Right renal cortex interstitium (tissue), 3 donors: ENCODE measurements at regions not wholly inside any gene's neighbourhood (a gene's known extent, or its start where the extent isn't known, plus 50 kb on each side); places are given as distances from the start of the nearest gene placed in this dataset.

ENCODE experiments used
- DNase-seq, 3 donors: peaks; one replicate each; pipeline ENCODE4 v3.0.0-alpha.2; 2013; ENCODE audit warnings: low read depth in 3 of 3, low spot score in 2 of 3

GRCh38 chr18:73660931-73661856 lies 486.4 kb downstream of the FBXO15 start:
- no peak for DNase-seq

- no peak for DNase-seq
Observed at GRCh38 chr18:73656691-73657090, 490.9 kb downstream of the FBXO15 start.

GRCh38 chr18:73653827-73654226 lies 493.8 kb downstream of the FBXO15 start:
- no peak for DNase-seq

- no peak for DNase-seq
Observed at GRCh38 chr18:73653251-73653650, 494.4 kb downstream of the FBXO15 start.

GRCh38 chr18:73647391-73647790 lies 500.2 kb downstream of the FBXO15 start:
- DNase-seq: no peak

GRCh38 chr18:73646772-73647171 lies 500.9 kb downstream of the FBXO15 start:
- no peak for DNase-seq

GRCh38 chr18:73646196-73646595 lies 501.4 kb downstream of the FBXO15 start:
- DNase-seq: no peak

GRCh38 chr18:73645160-73645715 lies 502.4 kb downstream of the FBXO15 start:
- DNase-seq: no peak

GRCh38 chr18:73639788-73640187 lies 507.8 kb downstream of the FBXO15 start:
- no peak for DNase-seq

- DNase-seq: no peak
Observed at GRCh38 chr18:73638709-73639108, 508.9 kb downstream of the FBXO15 start.

GRCh38 chr18:73636355-73636754 lies 511.3 kb downstream of the FBXO15 start:
- DNase-seq: no peak

- no peak for DNase-seq
Observed at GRCh38 chr18:73626859-73627258, 520.8 kb downstream of the FBXO15 start.

GRCh38 chr18:73626221-73626620 lies 521.4 kb downstream of the FBXO15 start:
- DNase-seq: no peak

- no peak for DNase-seq
Observed at GRCh38 chr18:73621091-73621490, 526.5 kb downstream of the FBXO15 start.

GRCh38 chr18:73617981-73618380 lies 529.7 kb downstream of the FBXO15 start:
- no peak for DNase-seq

GRCh38 chr18:73615506-73615905 lies 532.1 kb downstream of the FBXO15 start:
- DNase-seq: no peak

- no peak for DNase-seq
Observed at GRCh38 chr18:73614812-73615211, 532.8 kb downstream of the FBXO15 start.

GRCh38 chr18:73613706-73614340 lies 533.8 kb downstream of the FBXO15 start:
- DNase-seq: no peak

GRCh38 chr18:73597832-73598615 lies 549.6 kb downstream of the FBXO15 start:
- no peak for DNase-seq

GRCh38 chr18:73594749-73595148 lies 552.9 kb downstream of the FBXO15 start:
- no peak for DNase-seq

- DNase-seq: no peak
Observed at GRCh38 chr18:73593207-73593606, 554.4 kb downstream of the FBXO15 start.
